Stimulated activated CD4-positive, alpha-beta T cell treated with anti-CD3 and anti-CD28 coated beads, TNF-alpha, amount 100 ng/mL, for 1 hour (primary cell): ENCODE measurements at regions not wholly inside any gene's neighbourhood (a gene's known extent, or its start where the extent isn't known, plus 50 kb on each side); places are given as distances from the start of the nearest gene placed in this dataset.
"Not testable (repeated sequence)": the region's sequence is repeated elsewhere in the genome, so short reads cannot be mapped to it uniquely, and the experiment has no call there.

Source experiments
- DNase-seq, 3 donors: peaks; one replicate each; pipeline ENCODE4 v3.0.0-alpha.2; 2020; ENCODE audit warnings: low read depth in 3 of 3, low spot score in 1 of 3

DNA sequence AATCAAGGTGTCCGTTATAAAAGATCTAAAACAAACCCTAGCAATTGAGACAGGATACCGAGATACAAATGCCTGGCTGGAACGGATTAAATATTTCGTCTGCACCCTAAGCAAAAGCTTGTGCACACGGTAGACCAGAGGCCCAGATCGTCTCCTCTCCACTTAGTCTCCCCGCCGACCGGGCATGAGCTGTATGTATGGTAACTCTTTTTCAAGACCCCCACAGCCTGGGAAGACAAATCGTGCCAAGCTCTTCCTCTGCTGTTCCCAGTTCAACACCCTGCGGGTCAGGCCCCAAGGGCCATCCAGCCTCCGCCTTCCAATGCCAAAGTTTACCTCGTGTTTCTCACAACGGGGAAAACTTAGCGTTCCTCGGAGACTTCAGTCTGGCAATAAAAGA is 285.7 kb upstream of the GALNT17 start:
- DNase-seq: no peak

- no peak for DNase-seq
Measured at GRCh38 chr7:70849580-70850235, 282.2 kb upstream of the GALNT17 start.

DNA sequence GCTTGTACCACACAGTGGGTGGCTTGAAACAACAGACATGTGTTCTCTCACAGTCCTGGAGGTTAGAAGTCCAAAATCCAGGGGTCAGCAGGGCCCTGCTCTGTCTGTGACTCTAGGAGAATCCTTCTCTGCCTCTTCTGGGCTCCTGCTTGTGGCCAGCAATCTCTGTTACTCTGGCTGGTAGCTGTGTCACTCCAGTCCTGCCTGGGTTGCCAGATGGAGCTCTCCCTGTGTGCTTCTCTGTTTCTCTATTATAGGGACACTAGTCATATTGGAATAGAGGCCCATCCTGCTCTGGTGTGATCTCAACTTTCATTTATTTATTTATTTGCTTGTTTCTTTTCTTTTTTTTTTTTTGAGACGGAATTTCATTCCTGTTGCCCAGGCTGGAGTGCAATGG is 276.6 kb upstream of the GALNT17 start:
- no peak for DNase-seq

DNA sequence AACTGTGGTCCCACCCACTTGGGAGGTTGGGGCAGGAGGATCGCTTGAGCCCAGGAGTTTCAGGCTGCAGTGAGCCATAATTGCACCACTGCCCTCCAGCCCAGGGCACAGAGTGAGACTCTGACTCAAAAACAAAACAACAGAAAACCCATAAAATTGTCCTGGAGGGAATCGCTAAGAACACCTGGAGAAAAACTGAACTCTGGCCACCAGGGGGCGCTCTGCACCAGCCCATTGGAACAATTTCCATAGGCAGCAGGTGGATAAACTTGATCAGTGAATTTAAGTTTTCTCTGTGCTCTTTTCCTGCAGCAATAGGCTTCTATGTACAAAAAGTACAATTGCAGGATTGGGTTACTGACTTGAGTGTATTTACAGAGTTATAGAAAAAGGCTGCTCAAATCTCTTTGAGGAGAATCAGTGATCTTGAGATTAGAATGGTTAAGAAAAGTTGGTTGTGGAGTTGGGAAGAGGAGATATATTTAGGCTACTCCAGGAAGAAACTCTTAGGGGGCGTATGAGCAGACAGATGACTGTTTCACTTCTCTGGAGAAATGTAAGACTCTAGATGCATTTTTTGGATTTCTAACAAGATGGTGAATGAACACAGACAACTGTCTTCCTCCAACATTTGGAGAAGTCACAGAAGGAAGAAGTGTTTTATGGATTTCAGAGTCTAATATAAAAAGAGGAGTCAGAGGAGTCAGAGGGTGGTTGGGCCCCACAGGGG is 274.9 kb upstream of the GALNT17 start:
- peak in 2 of 3 donors; percentile 3 to 43 for DNase-seq

- DNase-seq: no peak
Measured at GRCh38 chr7:70857793-70858545, 274.0 kb upstream of the GALNT17 start.

DNA sequence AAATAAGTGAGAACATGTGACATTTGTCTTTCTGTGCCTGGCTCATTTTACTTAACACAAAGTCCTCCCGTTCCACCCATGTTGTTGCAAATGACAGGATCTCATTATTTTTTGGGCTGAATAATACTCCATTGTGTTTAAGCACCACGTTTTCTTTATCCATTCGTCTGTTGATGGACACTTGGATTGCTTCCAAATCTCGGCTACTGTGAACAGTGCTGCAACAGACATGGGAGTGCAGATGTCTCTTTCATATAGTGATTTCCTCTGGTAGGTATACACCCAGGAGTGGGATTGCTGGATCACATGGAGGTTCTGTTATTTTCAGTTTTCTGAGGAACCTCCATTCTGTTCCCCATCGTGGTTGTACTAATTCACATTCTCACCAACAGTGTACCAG is 264.4 kb upstream of the GALNT17 start:
- DNase-seq: no peak

DNA sequence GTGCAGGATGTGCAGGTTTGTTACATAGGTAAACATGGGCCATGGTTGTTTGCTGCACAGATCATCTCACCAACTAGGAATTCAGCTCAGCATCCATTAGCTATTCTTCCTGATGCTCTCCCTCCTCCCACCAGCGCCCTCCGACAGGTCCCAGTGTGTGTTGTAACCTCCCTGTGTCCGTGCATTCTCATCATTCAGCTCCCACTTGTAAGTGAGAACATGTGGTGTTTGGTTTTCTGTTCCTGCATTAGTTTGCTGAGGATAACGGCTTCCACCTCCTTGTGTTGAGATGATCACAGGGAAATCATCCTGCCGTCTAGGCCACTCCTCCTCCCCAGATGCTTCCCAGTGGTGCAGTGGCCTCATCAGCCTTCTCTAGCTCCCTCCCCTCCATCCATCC is 261.6 kb upstream of the GALNT17 start:
- DNase-seq: no peak

DNA sequence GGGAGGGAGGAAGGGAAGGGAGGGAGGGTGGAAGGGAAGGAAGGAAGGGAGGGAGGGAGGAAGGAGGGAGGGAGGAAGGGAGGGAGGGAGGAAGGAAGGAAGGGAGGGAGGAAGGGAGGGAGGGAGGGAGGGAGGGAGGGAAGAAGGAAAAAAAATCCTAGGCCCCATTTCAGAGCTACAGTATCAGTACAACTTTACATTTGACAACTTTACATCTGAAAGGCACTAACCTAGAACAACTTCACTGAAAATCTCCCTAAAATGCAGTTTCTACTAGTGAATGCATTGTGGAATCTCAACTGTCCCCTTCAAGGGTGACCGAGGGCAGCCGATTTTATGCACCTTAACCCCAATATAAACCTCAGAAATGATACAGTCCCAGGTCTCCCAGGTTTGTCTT is 259.8 kb upstream of the GALNT17 start:
- DNase-seq: no peak

- no peak for DNase-seq
Measured at GRCh38 chr7:70881167-70881847, 250.6 kb upstream of the GALNT17 start.

- DNase-seq: no peak
Measured at GRCh38 chr7:70883750-70884439, 248.0 kb upstream of the GALNT17 start.

- no peak for DNase-seq
Measured at GRCh38 chr7:70884440-70884764, 247.5 kb upstream of the GALNT17 start.

GRCh38 chr7:70884809-70885208 is 247.1 kb upstream of the GALNT17 start:
- DNase-seq: no peak

- no peak for DNase-seq
Measured at GRCh38 chr7:70886547-70886946, 245.4 kb upstream of the GALNT17 start.

DNA sequence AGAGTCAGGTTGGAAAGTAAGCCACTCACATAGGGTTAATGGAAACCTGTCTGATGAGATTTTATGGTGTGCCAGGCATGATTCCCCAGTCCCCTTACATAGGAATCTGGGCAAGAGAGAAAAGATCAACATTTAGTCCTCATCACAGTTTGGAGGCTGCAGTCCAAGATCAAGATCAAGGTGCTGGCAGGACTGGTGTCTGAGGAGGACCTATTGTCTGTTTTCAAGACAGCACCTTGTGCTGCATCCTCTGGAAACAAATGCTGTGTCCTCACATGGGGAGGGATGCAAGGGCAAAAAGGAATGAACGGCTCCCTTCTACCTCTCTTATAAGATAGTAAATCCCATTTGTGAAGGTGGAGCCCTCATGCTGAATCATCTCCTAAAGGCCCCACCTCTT is 244.8 kb upstream of the GALNT17 start:
- DNase-seq: no peak

GRCh38 chr7:70890147-70890969 is 241.6 kb upstream of the GALNT17 start:
- DNase-seq: no peak

- no peak for DNase-seq
Measured at GRCh38 chr7:70893422-70893821, 238.5 kb upstream of the GALNT17 start.

GRCh38 chr7:70893971-70894715 is 237.8 kb upstream of the GALNT17 start:
- DNase-seq: no peak

DNA sequence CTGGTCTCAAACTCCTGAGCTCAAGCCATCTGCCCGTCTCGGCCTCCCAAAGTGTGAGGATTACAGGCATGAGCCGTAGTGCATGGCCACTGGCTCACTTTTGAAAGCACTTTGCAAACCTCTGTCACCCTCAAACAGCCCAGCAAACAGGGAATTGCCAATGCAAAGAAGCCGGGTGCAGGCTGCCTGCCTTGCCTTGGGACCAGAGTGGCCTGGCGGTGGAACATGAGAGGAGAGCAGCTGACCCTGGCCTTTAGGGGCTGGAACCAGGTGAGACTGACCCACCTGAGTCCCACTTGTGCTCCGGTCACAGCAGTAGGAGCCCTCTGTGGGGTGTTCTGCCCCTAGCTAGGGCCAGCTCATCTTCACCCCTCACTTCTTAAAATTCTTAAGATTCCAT is 237.1 kb upstream of the GALNT17 start:
- DNase-seq: no peak

- DNase-seq: not testable (repeated sequence)
Measured at GRCh38 chr7:70895337-70896200, 236.4 kb upstream of the GALNT17 start.
